Endodermal cell (in vitro differentiated cells): ENCODE measurements at regions not wholly inside any gene's neighbourhood (a gene's known extent, or its start where the extent isn't known, plus 50 kb on each side); places are given as distances from the start of the nearest gene placed in this dataset.
"Not testable (repeated sequence)": the region's sequence is repeated elsewhere in the genome, so short reads cannot be mapped to it uniquely, and the experiment has no call there.

Experiments used
- DNase-seq: peaks from one replicate; pipeline ENCODE4 v3.0.0-alpha.2; 2017
- H3K27ac ChIP-seq: 2 replicates; pipeline ENCODE4 v1.5.1; 2013; ENCODE audit warnings: mild to moderate bottlenecking, low read depth, low read length, moderate library complexity
- H3K27me3 ChIP-seq: 2 replicates; pipeline ENCODE4 v1.6.1; 2013; ENCODE audit warnings: mild to moderate bottlenecking, low read length, moderate library complexity; ENCODE audit not compliant: insufficient read depth, control insufficient read depth, poor library complexity, severe bottlenecking
- H3K36me3 ChIP-seq: 2 replicates; pipeline ENCODE4 v1.7.0; 2013; ENCODE audit warnings: mild to moderate bottlenecking, low read length, moderate library complexity; ENCODE audit not compliant: control insufficient read depth, insufficient read depth
- H3K4me1 ChIP-seq: one replicate; pipeline ENCODE4 v1.7.0; 2013; ENCODE audit warnings: low read length; ENCODE audit not compliant: control insufficient read depth, insufficient read depth
- H3K4me3 ChIP-seq: 2 replicates; pipeline ENCODE4 v1.5.1; 2013; ENCODE audit warnings: mild to moderate bottlenecking, low read length, moderate library complexity
- H3K9ac ChIP-seq: 2 replicates; pipeline ENCODE4 v1.6.1; 2013; ENCODE audit warnings: mild to moderate bottlenecking, low read length, moderate library complexity; ENCODE audit not compliant: poor library complexity, severe bottlenecking; ENCODE audit errors: extremely low read depth
- H3K9me3 ChIP-seq: 2 replicates; pipeline ENCODE4 v1.6.1; 2013; ENCODE audit warnings: mild to moderate bottlenecking, low read length, moderate library complexity; ENCODE audit not compliant: control insufficient read depth
- H3K27ac Mint-ChIP-seq: 2 replicates; pipeline ENCODE4 v1.8.0; 2020; ENCODE audit warnings: mixed read lengths
- H3K27me3 Mint-ChIP-seq: 2 replicates; pipeline ENCODE4 v1.8.0; 2021; ENCODE audit warnings: mild to moderate bottlenecking, mixed read lengths; ENCODE audit not compliant: insufficient read depth
- H3K36me3 Mint-ChIP-seq: 2 replicates; pipeline ENCODE4 v1.8.0; 2020; ENCODE audit warnings: low read depth, mixed read lengths
- H3K4me1 Mint-ChIP-seq: 2 replicates; pipeline ENCODE4 v1.8.0; 2020; ENCODE audit warnings: mixed read lengths
- H3K4me3 Mint-ChIP-seq: 2 replicates; pipeline ENCODE4 v1.8.0; 2020; ENCODE audit warnings: mild to moderate bottlenecking, moderate library complexity, mixed read lengths
- H3K9me3 Mint-ChIP-seq: 2 replicates; pipeline ENCODE4 v1.8.0; 2020; ENCODE audit warnings: mild to moderate bottlenecking, mixed read lengths
- WGBS, 2 experiments: methylation state at CpG; one replicate each; pipeline versions ENCODE4 v1.1.5 to v1.1.7; 2013; ENCODE audit warnings: missing lambda C conversion rate in 2 of 2, mixed read lengths in 1 of 2; ENCODE audit not compliant: insufficient coverage in 1 of 2, insufficient read length in 1 of 2; 5-methylcytosine and 5-hydroxymethylcytosine counted together
- TF ChIP-seq, protein P1 (sequence below): fragments of 200-600 bp; sonication (generic); conservative IDR thresholded peaks from 2 replicates; pipeline ENCODE4 v1.5.0; 2021; ENCODE audit warnings: antibody characterized with exemption, mild to moderate bottlenecking

DNA sequence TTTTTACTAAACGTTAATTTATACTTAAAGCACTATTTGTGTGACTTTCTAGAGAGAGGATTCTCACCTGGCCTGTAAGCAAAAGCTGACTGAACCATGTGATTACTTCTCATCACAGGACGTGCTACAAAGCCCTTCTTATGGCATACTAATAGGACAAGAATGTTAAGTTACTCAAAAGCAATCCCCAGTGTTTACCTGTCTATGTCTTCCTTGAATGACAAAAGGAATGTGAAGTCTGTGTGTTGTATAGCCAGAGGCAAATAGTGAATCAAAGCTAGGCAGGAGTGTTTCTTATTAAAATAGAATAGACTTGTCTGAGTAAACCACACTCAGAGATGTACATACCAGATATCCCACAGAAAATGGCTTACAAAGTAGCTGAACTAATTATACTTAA, 1465.5 kb downstream of the SUCLG1 start:
- no peak overlapping the region for H3K27ac Mint-ChIP-seq
- DNase-seq: no peak
- H3K27ac ChIP-seq: no peak overlapping the region
- H3K27me3 ChIP-seq: no peaks in the 10 kb centered on the region
- no peak overlapping the region for H3K4me3 Mint-ChIP-seq
- no peaks in the 10 kb centered on the region for H3K9me3 Mint-ChIP-seq
- no peaks in the 10 kb centered on the region for H3K9me3 ChIP-seq
- H3K4me1 ChIP-seq: no peaks in the 10 kb centered on the region
- H3K36me3 ChIP-seq: no peaks in the 10 kb centered on the region
- no peak overlapping the region for H3K4me3 ChIP-seq
- 47% methylated on average over 1 of the region's 2 CpGs; no CpG with 5 or more reads in 1 of the 2 experiments for WGBS, 2 experiments
- TF ChIP-seq, protein P1, sequence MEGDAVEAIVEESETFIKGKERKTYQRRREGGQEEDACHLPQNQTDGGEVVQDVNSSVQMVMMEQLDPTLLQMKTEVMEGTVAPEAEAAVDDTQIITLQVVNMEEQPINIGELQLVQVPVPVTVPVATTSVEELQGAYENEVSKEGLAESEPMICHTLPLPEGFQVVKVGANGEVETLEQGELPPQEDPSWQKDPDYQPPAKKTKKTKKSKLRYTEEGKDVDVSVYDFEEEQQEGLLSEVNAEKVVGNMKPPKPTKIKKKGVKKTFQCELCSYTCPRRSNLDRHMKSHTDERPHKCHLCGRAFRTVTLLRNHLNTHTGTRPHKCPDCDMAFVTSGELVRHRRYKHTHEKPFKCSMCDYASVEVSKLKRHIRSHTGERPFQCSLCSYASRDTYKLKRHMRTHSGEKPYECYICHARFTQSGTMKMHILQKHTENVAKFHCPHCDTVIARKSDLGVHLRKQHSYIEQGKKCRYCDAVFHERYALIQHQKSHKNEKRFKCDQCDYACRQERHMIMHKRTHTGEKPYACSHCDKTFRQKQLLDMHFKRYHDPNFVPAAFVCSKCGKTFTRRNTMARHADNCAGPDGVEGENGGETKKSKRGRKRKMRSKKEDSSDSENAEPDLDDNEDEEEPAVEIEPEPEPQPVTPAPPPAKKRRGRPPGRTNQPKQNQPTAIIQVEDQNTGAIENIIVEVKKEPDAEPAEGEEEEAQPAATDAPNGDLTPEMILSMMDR: no peak
- H3K9ac ChIP-seq: no peak overlapping the region
- H3K27me3 Mint-ChIP-seq: no peaks in the 10 kb centered on the region
- H3K36me3 Mint-ChIP-seq: no peaks in the 10 kb centered on the region
- peaks cover 11% of the 10 kb centered on the region for H3K4me1 Mint-ChIP-seq

DNA sequence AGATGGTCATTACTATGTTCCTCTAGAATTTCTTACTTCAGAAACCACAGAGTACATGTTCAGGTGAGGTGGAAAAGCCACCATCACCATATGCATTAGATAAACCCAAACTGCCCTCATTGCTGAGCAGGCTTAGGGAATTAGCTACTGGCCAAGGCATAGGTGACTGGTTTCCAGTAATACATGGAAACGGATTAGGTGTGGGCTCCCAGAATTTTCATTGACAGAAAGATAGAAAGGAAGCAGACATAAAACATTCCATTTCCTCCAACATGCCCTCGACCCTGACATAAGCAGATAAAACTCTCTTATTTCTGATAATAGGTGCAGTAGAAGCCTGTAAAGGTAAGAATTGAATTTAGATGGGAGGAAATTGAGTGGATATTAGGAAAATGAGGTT, 1466.1 kb downstream of the SUCLG1 start:
- no peaks in the 10 kb centered on the region for H3K9me3 Mint-ChIP-seq
- TF ChIP-seq, protein P1: no peak
- no peak overlapping the region for H3K27ac ChIP-seq
- H3K36me3 ChIP-seq: no peaks in the 10 kb centered on the region
- WGBS, 2 experiments: 60 to 81% methylated on average over 1 to 2 of the region's 2 CpGs
- H3K36me3 Mint-ChIP-seq: no peaks in the 10 kb centered on the region
- peaks cover 11% of the 10 kb centered on the region for H3K4me1 Mint-ChIP-seq
- no peaks in the 10 kb centered on the region for H3K27me3 Mint-ChIP-seq
- H3K27ac Mint-ChIP-seq: no peak overlapping the region
- no peaks in the 10 kb centered on the region for H3K27me3 ChIP-seq
- H3K9me3 ChIP-seq: no peaks in the 10 kb centered on the region
- no peak overlapping the region for H3K4me3 ChIP-seq
- H3K4me3 Mint-ChIP-seq: no peak overlapping the region
- H3K4me1 ChIP-seq: no peaks in the 10 kb centered on the region
- H3K9ac ChIP-seq: no peak overlapping the region
- no peak for DNase-seq

DNA sequence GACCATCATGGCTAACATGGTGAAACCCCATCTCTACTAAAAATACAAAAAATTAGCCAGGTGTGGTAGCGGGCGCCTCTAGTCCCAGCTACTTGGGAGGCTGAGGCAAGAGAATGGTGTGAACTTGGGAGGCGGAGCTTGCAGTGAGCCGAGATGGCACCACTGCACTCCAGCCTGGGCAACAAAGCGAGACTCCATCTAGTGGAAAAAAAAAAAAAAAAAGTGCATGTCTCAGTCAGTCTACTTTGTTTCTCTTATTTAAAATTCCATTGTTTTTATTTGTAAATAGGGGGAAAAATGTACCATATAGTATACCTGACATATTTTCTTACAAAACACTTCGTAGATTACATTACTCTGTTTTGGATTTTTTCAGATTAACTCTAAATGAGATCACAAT, 1471.4 kb downstream of the SUCLG1 start:
- 80 to 90% methylated on average over 2 to 6 of the region's 6 CpGs for WGBS, 2 experiments
- H3K36me3 Mint-ChIP-seq, H3K9me3 Mint-ChIP-seq: not testable (repeated sequence)

DNA sequence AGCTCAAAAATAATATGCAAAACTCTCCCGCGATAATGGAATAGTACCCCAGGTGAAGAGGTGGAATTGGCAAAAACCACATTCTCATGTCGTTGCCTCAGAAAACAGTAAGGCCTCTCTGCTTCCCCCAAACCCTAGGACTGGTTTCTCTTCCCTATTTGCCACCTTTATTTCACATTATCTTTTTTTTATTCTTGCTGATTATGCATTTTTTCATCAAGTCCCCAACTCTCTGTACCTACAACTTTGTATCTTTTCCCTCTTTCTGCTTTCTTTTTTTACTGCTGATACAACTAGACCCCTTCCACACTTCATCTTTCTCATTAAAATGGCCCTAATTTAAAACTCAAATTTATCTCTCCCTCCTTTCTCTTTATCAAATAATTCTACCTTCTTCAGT, 1472.2 kb downstream of the SUCLG1 start:
- Mint-ChIP-seq H3K4me1 (no peaks in the 10 kb centered on the region), H3K27me3 (no peaks in the 10 kb centered on the region), H3K27ac (no peak overlapping the region), H3K36me3 (no peaks in the 10 kb centered on the region), H3K4me3 (no peak overlapping the region), H3K9me3 (peaks cover 11% of the 10 kb centered on the region)
- H3K27ac ChIP-seq: no peak overlapping the region
- WGBS, 2 experiments: 96 to 100% methylated on average over 2 to 3 of the region's 3 CpGs
- peaks cover 3% of the 10 kb centered on the region for H3K9me3 ChIP-seq
- TF ChIP-seq, protein P1: no peak
- no peaks in the 10 kb centered on the region for H3K27me3 ChIP-seq
- no peak for DNase-seq
- H3K9ac ChIP-seq: no peak overlapping the region
- H3K36me3 ChIP-seq: no peaks in the 10 kb centered on the region
- no peak overlapping the region for H3K4me3 ChIP-seq
- no peaks in the 10 kb centered on the region for H3K4me1 ChIP-seq

More for the DNA sequence above, 1471.4 kb downstream of the SUCLG1 start:
- H3K9me3 ChIP-seq, H3K4me3 ChIP-seq, H3K9ac ChIP-seq, H3K27ac Mint-ChIP-seq, H3K27me3 Mint-ChIP-seq, H3K36me3 ChIP-seq, H3K27ac ChIP-seq, DNase-seq, H3K4me3 Mint-ChIP-seq, H3K4me1 Mint-ChIP-seq, H3K4me1 ChIP-seq, H3K27me3 ChIP-seq: not testable (repeated sequence)
